Suprapubic skin (tissue), 4 donors: ENCODE measurements at regions not wholly inside any gene's neighbourhood (a gene's known extent, or its start where the extent isn't known, plus 50 kb on each side); places are given as distances from the start of the nearest gene placed in this dataset.
"Not testable (repeated sequence)": the region's sequence is repeated elsewhere in the genome, so short reads cannot be mapped to it uniquely, and the experiment has no call there.

ENCODE experiments used
- DNase-seq, 2 donors: peaks; one replicate each; pipeline ENCODE4 v3.0.0-alpha.2; 2019; ENCODE audit warnings: low spot score in 2 of 2
- H3K27ac ChIP-seq: fragments of 200-600 bp; sonication (generic); one replicate; pipeline ENCODE4 v1.5.1; 2019
- H3K27me3 ChIP-seq: fragments of 200-600 bp; sonication (generic); one replicate; pipeline ENCODE4 v1.5.1; 2019
- H3K36me3 ChIP-seq: fragments of 200-600 bp; sonication (generic); one replicate; pipeline ENCODE4 v1.5.1; 2019
- H3K4me1 ChIP-seq: fragments of 200-600 bp; sonication (generic); one replicate; pipeline ENCODE4 v1.5.1; 2019
- H3K4me3 ChIP-seq: fragments of 200-600 bp; sonication (generic); one replicate; pipeline ENCODE4 v1.5.1; 2019; ENCODE audit warnings: mild to moderate bottlenecking
- H3K9me3 ChIP-seq: fragments of 200-600 bp; sonication (generic); one replicate; pipeline ENCODE4 v1.5.1; 2019
- CTCF ChIP-seq, 2 donors: fragments of 200-600 bp in 1 of 2; fragments of 450-650 bp in 1 of 2; sonication (generic) in 1 of 2; IDR thresholded peaks; one replicate each; pipeline ENCODE4 v1.5.1; 2016 to 2019; ENCODE audit warnings: antibody characterized with exemption in 2 of 2, mild to moderate bottlenecking in 1 of 2, moderate library complexity in 1 of 2
- EP300 ChIP-seq: sonication (generic); formaldehyde crosslinking; IDR thresholded peaks from one replicate; pipeline ENCODE4 v1.6.1; 2017; ENCODE audit warnings: antibody characterized with exemption
- POLR2A ChIP-seq, 2 donors: fragments of 450-650 bp; IDR thresholded peaks; one replicate each; pipeline ENCODE4 v1.6.1; 2017; ENCODE audit warnings: antibody characterized with exemption in 2 of 2, mild to moderate bottlenecking in 2 of 2, moderate library complexity in 2 of 2
- POLR2AphosphoS5 ChIP-seq, 3 donors: sonication (generic); formaldehyde crosslinking; IDR thresholded peaks; one replicate each; pipeline ENCODE4 v1.6.1; 2017; ENCODE audit warnings: antibody characterized with exemption in 3 of 3
- WGBS: methylation state at CpG from one replicate; pipeline ENCODE4 v1.1.5; 2018; 5-methylcytosine and 5-hydroxymethylcytosine counted together

- DNase-seq: no peak
- Histone ChIP-seq H3K27ac (no peak overlapping the region), H3K27me3 (no peaks in the 10 kb centered on the region), H3K4me1 (no peaks in the 10 kb centered on the region), H3K36me3 (no peaks in the 10 kb centered on the region), H3K9me3 (no peaks in the 10 kb centered on the region), H3K4me3 (no peak overlapping the region)
- TF ChIP-seq POLR2A (IDR thresholded peaks at IDR 0.05): no peak
- TF ChIP-seq CTCF (IDR thresholded peaks at IDR 0.05): no peak
- TF ChIP-seq EP300: no peak
- TF ChIP-seq POLR2AphosphoS5 (IDR thresholded peaks at IDR 0.05): no peak
- WGBS: 31% methylated on average over 1 of the region's 1 CpG
These were observed 183.6 kb upstream of the MAP2 start for GRCh38 chr2:209240204-209240603.

- TF ChIP-seq CTCF (IDR thresholded peaks at IDR 0.05) (no peak), POLR2A (IDR thresholded peaks at IDR 0.05) (no peak), EP300 (no peak), POLR2AphosphoS5 (IDR thresholded peaks at IDR 0.05) (no peak)
- no peaks in the 10 kb centered on the region for H3K9me3 ChIP-seq
- no peak overlapping the region for H3K4me3 ChIP-seq
- no peaks in the 10 kb centered on the region for H3K4me1 ChIP-seq
- no peak for DNase-seq
- 86% methylated on average over 2 of the region's 2 CpGs for WGBS
- H3K27ac ChIP-seq: no peak overlapping the region
- no peaks in the 10 kb centered on the region for H3K36me3 ChIP-seq
- no peaks in the 10 kb centered on the region for H3K27me3 ChIP-seq
These were observed 170.3 kb upstream of the MAP2 start for GRCh38 chr2:209253544-209253943.

GRCh38 chr2:209259767-209260166, 164.1 kb upstream of the MAP2 start:
- TF ChIP-seq POLR2AphosphoS5 (IDR thresholded peaks at IDR 0.05): no peak
- no peak for TF ChIP-seq POLR2A (IDR thresholded peaks at IDR 0.05)
- TF ChIP-seq EP300: no peak
- TF ChIP-seq CTCF (IDR thresholded peaks at IDR 0.05): no peak
- DNase-seq: no peak
- H3K4me3 ChIP-seq: no peak overlapping the region
- H3K9me3 ChIP-seq: no peaks in the 10 kb centered on the region
- 97% methylated on average over 7 of the region's 7 CpGs for WGBS
- H3K27ac ChIP-seq: no peak overlapping the region
- no peaks in the 10 kb centered on the region for H3K27me3 ChIP-seq
- no peaks in the 10 kb centered on the region for H3K4me1 ChIP-seq
- no peaks in the 10 kb centered on the region for H3K36me3 ChIP-seq

- no peak overlapping the region for H3K27ac ChIP-seq
- H3K4me3 ChIP-seq: no peak overlapping the region
- no peak for TF ChIP-seq POLR2A (IDR thresholded peaks at IDR 0.05)
- no peak for TF ChIP-seq CTCF (IDR thresholded peaks at IDR 0.05)
- TF ChIP-seq POLR2AphosphoS5 (IDR thresholded peaks at IDR 0.05): no peak
- TF ChIP-seq EP300: no peak
- H3K4me1 ChIP-seq: no peaks in the 10 kb centered on the region
- no peaks in the 10 kb centered on the region for H3K36me3 ChIP-seq
- no peaks in the 10 kb centered on the region for H3K27me3 ChIP-seq
- no peaks in the 10 kb centered on the region for H3K9me3 ChIP-seq
- 95% methylated on average over 5 of the region's 5 CpGs for WGBS
- no peak for DNase-seq
These were observed 163.6 kb upstream of the MAP2 start for GRCh38 chr2:209260281-209260680.

- H3K27ac ChIP-seq, H3K4me1 ChIP-seq, H3K9me3 ChIP-seq, H3K4me3 ChIP-seq, DNase-seq, H3K27me3 ChIP-seq, H3K36me3 ChIP-seq: not testable (repeated sequence)
- 83% methylated on average over 13 of the region's 16 CpGs for WGBS
These were observed 162.3 kb upstream of the MAP2 start for GRCh38 chr2:209261366-209262053.

- no peak for DNase-seq
- 73% methylated on average over 2 of the region's 2 CpGs for WGBS
- no peaks in the 10 kb centered on the region for H3K27me3 ChIP-seq
- H3K27ac ChIP-seq: no peak overlapping the region
- TF ChIP-seq POLR2AphosphoS5 (IDR thresholded peaks at IDR 0.05) (no peak), POLR2A (IDR thresholded peaks at IDR 0.05) (no peak), CTCF (IDR thresholded peaks at IDR 0.05) (no peak)
- H3K4me1 ChIP-seq: no peaks in the 10 kb centered on the region
- no peaks in the 10 kb centered on the region for H3K9me3 ChIP-seq
- no peak overlapping the region for H3K4me3 ChIP-seq
- H3K36me3 ChIP-seq: no peaks in the 10 kb centered on the region
These were observed 154.8 kb upstream of the MAP2 start for GRCh38 chr2:209269024-209269423.
